Naive thymus-derived CD8-positive, alpha-beta T cell (primary cell): ENCODE measurements at regions not wholly inside any gene's neighbourhood (a gene's known extent, or its start where the extent isn't known, plus 50 kb on each side); places are given as distances from the start of the nearest gene placed in this dataset.
"Not testable (repeated sequence)": the region's sequence is repeated elsewhere in the genome, so short reads cannot be mapped to it uniquely, and the experiment has no call there.

Experiments used
- ATAC-seq, 2 donors: fragments of 150-1000 bp; cut with Tn5 transposase in 1 of 2; sonication (Bioruptor Pico), chemical (Tn5 transposase) in 1 of 2; 1 replicate in 1 of 2; 2 replicates in 1 of 2; pipeline ENCODE4 v1.10.0; 2021; ENCODE audit warnings: mild to moderate bottlenecking in 2 of 2, moderate library complexity in 2 of 2
- POLR2A ChIA-PET: fragments of 350-600 bp; sonication (Branson Sonifier 250); formaldehyde crosslinking; loops from one replicate; lab custom pipeline; 2021; ENCODE audit warnings: antibody characterized with exemption; lab: Charles Lee
- DNase-seq, 10 donors: peaks; one replicate each; pipeline versions ENCODE4 v3.0.0 to v3.0.0-alpha.2; 2020 to 2022
- H3K27ac Mint-ChIP-seq, 10 donors: one replicate each; pipeline ENCODE4 v1.8.0; 2020 to 2022; ENCODE audit warnings: mild to moderate bottlenecking in 10 of 10, mixed read lengths in 10 of 10, moderate library complexity in 4 of 10, inconsistent platforms in 1 of 10
- H3K27me3 Mint-ChIP-seq, 5 donors: one replicate each; pipeline ENCODE4 v1.8.0; 2021 to 2022; ENCODE audit warnings: mixed read lengths in 5 of 5
- H3K36me3 Mint-ChIP-seq, 3 donors: one replicate each; pipeline ENCODE4 v1.8.0; 2020 to 2022; ENCODE audit warnings: mixed read lengths in 3 of 3, mild to moderate bottlenecking in 2 of 3, inconsistent platforms in 1 of 3
- H3K4me1 Mint-ChIP-seq, 4 donors: one replicate each; pipeline ENCODE4 v1.8.0; 2021 to 2022; ENCODE audit warnings: mixed read lengths in 4 of 4
- H3K4me3 Mint-ChIP-seq, 10 donors: one replicate each; pipeline ENCODE4 v1.8.0; 2020 to 2022; ENCODE audit warnings: mild to moderate bottlenecking in 10 of 10, mixed read lengths in 10 of 10, moderate library complexity in 6 of 10, inconsistent platforms in 1 of 10
- H3K9me3 Mint-ChIP-seq, 9 donors: one replicate each; pipeline ENCODE4 v1.8.0; 2020 to 2022; ENCODE audit warnings: mixed read lengths in 9 of 9, mild to moderate bottlenecking in 3 of 9, inconsistent platforms in 1 of 9, moderate library complexity in 1 of 9

DNA sequence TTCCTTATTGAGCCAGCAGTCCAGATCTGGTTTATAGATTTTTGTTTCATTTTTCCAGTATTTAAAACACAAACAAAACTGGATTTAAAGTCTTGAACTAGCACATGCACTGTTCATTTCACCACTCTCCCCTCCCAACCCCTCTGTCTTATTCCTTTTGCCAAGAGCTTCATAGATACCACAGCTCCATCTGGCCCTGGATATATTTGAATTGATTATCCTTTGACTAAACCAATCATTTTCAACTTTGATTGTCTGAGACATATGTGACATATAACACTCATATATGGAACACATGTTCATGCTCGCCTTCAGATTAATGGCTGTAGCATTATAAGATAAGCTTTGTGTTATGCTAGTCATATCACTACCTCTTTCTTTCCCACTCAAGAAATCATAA lies 376.6 kb upstream of the NAALADL2 start:
- Mint-ChIP-seq H3K4me3 (no peak overlapping the region), H3K9me3 (peaks cover 0 to 11% (median 0%) of the 10 kb centered on the region in 9 donors), H3K36me3 (no peaks in the 10 kb centered on the region), H3K27ac (no peak overlapping the region), H3K4me1 (no peaks in the 10 kb centered on the region), H3K27me3 (no peaks in the 10 kb centered on the region)
- POLR2A ChIA-PET = no interaction called here
- DNase-seq (no peak), ATAC-seq (no peak)

DNA sequence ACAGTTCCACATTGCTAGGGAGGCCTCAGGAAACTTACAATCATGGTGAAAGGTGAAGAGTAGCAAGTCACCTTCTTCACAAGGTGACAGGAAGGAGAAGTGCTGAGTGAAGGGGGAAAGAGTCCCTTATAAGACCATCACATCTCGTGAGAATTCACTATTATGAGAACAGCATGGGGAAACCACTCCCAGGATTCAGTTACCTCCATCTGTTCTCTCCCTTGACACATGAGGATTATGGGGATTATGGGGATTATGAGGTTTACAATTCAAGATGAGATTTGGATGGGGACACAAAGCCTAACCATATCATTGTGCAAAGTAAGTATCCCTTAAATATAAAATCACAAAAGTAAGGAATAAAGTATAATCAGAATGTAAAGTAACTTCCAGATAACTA lies 375.9 kb upstream of the NAALADL2 start:
- POLR2A ChIA-PET = no interaction called here
- H3K9me3 Mint-ChIP-seq = peaks cover 0 to 14% (median 0%) of the 10 kb centered on the region in 9 donors
- peak overlapping the region in 1 of 10 donors; percentile 37 for H3K27ac Mint-ChIP-seq
- ATAC-seq (no peak), DNase-seq (no peak)
- H3K4me3 Mint-ChIP-seq = no peak overlapping the region
- no peaks in the 10 kb centered on the region for H3K36me3 Mint-ChIP-seq
- H3K27me3 Mint-ChIP-seq = no peaks in the 10 kb centered on the region
- H3K4me1 Mint-ChIP-seq = no peaks in the 10 kb centered on the region

DNA sequence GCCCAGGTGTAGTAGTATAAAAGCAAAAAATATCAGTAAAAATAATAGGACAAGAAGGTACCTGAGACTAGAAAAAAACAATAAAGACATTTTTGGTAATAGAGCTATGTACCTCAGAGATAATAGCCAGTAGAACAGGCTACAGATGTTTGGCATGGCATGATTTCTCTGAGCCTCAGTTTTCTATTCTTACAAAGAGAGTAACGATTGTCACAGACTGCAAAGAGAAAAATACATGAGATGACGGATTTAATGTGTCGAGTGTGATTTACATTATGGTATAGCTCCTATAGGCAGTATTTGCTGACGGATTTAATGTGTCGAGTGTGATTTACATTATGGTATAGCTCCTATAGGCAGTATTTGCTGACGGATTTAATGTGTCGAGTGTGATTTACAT lies 375.3 kb upstream of the NAALADL2 start:
- DNase-seq, H3K27me3 Mint-ChIP-seq, POLR2A ChIA-PET, H3K4me1 Mint-ChIP-seq, H3K27ac Mint-ChIP-seq, H3K4me3 Mint-ChIP-seq, ATAC-seq, H3K36me3 Mint-ChIP-seq: not testable (repeated sequence)
- H3K9me3 Mint-ChIP-seq = peaks cover 0 to 17% (median 2%) of the 10 kb centered on the region in 9 donors

DNA sequence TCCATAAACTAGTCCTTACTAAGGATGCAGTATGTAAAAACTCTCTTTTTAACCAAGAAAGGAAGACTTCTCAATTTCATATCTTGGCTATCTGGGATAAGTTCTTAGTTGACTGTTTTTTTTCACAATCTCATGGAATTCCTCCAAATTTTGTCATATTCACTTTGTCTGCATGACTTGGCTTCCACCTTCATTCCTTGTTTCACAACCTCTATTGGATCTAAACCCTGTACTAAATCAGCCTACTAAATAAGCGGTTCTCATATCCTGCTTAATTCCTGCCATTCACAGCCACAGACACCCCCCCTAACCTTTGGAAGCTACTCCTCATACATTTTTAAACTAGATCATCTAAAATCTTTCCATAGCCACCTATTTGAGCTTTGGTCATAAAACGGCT lies 370.6 kb upstream of the NAALADL2 start:
- Mint-ChIP-seq H3K9me3 (peaks cover 0 to 25% (median 8%) of the 10 kb centered on the region in 9 donors), H3K4me3 (no peak overlapping the region), H3K36me3 (no peaks in the 10 kb centered on the region), H3K27me3 (no peaks in the 10 kb centered on the region), H3K4me1 (no peaks in the 10 kb centered on the region), H3K27ac (no peak overlapping the region)
- ATAC-seq (no peak), DNase-seq (no peak)
- POLR2A ChIA-PET = no interaction called here

DNA sequence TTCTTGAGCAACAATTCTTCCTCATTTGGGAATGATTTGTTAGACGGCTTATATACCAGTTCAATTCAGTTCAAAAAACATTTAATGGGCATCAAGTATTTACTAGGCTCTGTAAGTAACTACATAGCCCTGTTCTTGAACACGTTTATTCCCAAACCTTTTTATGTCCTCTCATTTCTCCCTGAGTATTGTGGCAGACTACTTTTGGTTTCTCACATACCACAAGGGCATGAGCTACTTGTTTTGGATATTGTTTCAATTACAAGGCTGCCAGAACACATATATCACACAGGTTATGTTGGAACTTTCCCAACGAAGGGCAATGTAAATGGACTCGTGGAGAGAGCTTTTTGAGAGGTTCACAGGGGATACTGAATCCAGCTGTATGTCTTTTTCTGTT lies 363.8 kb upstream of the NAALADL2 start:
- H3K9me3 Mint-ChIP-seq = peaks cover 0 to 4% (median 0%) of the 10 kb centered on the region in 9 donors
- H3K4me1 Mint-ChIP-seq = no peaks in the 10 kb centered on the region
- H3K27ac Mint-ChIP-seq = no peak overlapping the region

DNA sequence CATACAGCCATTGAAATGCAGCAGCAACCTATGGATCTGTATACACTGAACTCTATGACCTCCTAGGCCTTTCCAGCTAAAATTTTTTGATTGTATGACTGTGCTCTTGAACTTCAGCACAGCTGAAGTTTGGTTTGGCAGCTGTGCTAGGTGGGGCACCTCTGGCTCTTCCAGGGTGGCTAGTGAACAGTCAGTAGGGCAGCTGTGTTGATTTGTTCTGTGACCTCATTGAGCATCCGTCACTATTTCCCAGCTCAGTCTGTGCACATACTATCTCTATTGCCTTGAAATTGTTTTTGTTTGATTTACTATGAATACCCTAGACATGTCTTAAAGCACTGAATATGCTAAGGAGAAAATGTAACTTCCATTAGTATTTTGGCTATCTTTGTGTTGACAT lies 363.2 kb upstream of the NAALADL2 start:
- DNase-seq = no peak
- no peaks in the 10 kb centered on the region for H3K36me3 Mint-ChIP-seq

More for the DNA sequence above, 363.8 kb upstream of the NAALADL2 start:
- H3K36me3 Mint-ChIP-seq = no peaks in the 10 kb centered on the region
- ATAC-seq = no peak
- POLR2A ChIA-PET = no interaction called here
- H3K27me3 Mint-ChIP-seq = no peaks in the 10 kb centered on the region
- no peak for DNase-seq
- H3K4me3 Mint-ChIP-seq = no peak overlapping the region

DNA sequence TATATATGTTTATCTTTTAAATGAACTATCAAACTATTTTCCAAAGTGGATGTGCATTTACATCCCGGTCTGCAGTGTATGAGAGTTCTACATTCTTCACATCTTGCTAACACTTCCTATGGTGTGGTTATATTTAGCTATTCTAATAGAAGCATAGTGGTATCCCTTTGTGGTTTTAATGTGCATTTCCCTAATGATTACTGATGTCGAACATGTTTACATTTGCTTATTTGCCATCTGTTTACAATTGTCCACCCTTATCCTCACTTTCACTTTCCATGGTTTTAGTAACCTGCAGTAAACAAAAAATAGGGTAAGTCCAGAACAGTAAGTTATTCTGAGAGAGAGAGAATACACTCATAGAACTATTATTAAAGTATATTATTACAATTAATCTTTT lies 360.5 kb upstream of the NAALADL2 start:
- POLR2A ChIA-PET = no interaction called here
- DNase-seq (no peak), ATAC-seq (no peak)
- Mint-ChIP-seq H3K9me3 (no peaks in the 10 kb centered on the region), H3K27ac (no peak overlapping the region), H3K36me3 (no peaks in the 10 kb centered on the region), H3K4me3 (no peak overlapping the region), H3K27me3 (no peaks in the 10 kb centered on the region), H3K4me1 (no peaks in the 10 kb centered on the region)

More for the DNA sequence above, 363.2 kb upstream of the NAALADL2 start:
- H3K4me1 Mint-ChIP-seq = no peaks in the 10 kb centered on the region
- no peak overlapping the region for H3K27ac Mint-ChIP-seq
- POLR2A ChIA-PET = no interaction called here
- no peak overlapping the region for H3K4me3 Mint-ChIP-seq
- no peaks in the 10 kb centered on the region for H3K27me3 Mint-ChIP-seq
- no peak for ATAC-seq
- no peaks in the 10 kb centered on the region for H3K9me3 Mint-ChIP-seq

DNA sequence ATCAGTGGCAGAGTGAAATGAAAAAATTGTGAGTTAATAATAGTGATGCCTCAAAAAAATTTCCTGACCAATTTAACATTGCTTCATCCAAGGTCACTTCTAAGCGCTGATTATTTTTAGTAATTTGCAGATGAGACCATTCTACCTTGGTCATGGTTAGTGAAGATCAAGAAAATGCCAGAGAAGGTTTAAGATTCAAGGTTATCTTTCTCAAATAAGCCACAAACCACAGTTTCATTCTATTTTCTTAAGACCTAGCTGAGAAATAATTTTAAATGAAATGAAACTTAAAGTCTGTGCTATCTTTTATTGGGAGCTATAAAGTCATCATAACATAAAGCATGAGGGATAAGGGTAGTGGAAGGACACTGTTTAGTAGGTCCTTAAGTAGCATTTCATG lies 353.9 kb upstream of the NAALADL2 start:
- no peak overlapping the region for H3K4me3 Mint-ChIP-seq
- no peaks in the 10 kb centered on the region for H3K4me1 Mint-ChIP-seq
- POLR2A ChIA-PET = no interaction called here
- H3K27ac Mint-ChIP-seq = no peak overlapping the region
- ATAC-seq (no peak), DNase-seq (no peak)
- no peaks in the 10 kb centered on the region for H3K27me3 Mint-ChIP-seq
- peaks cover 0 to 2% (median 0%) of the 10 kb centered on the region in 9 donors for H3K9me3 Mint-ChIP-seq
- peaks cover 0 to 2% (median 0%) of the 10 kb centered on the region in 3 donors for H3K36me3 Mint-ChIP-seq

DNA sequence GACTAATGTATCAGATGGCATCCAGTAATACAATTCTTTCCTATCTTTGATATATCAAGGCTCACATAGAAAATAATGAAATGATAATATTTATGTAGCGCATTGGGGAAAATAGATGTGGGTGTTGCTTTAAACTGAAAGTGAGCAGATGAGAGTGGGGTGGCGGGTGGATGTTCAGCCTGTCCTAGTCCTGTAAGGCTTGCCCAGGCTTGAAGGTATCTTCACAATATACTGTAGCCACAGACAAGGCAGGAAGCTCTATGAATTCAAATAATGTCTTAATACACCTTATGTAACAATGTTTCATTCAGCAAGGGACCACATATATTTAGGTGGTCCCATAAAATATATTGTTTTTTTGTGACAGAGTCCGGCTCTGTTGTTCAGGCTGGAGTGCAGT lies 334.9 kb upstream of the NAALADL2 start:
- H3K27ac Mint-ChIP-seq = no peak overlapping the region
- no peaks in the 10 kb centered on the region for H3K36me3 Mint-ChIP-seq
- no peaks in the 10 kb centered on the region for H3K4me1 Mint-ChIP-seq
- DNase-seq (no peak), ATAC-seq (no peak)
- H3K27me3 Mint-ChIP-seq = no peaks in the 10 kb centered on the region
- no peak overlapping the region for H3K4me3 Mint-ChIP-seq
- peaks cover 0 to 15% (median 5%) of the 10 kb centered on the region in 9 donors for H3K9me3 Mint-ChIP-seq
- POLR2A ChIA-PET = no interaction called here

DNA sequence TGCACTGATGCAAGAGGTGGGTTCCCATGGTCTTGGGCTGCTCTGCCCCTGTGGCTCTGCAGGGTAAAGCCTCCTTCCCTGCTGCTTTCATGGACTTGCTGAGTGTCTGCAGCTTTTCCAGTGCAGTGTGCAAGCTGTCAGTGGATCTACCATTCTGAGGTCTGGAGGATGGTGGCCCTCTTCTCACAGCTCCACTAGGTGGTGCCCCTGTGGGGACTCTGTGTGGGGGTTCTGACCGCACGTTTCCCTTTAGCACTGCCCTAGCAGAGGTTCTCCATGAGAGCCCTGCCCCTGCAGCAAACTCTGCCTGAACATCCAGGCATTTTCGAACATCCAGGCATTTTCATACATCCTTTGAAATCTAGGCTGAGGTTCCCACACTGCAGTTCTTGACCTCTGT lies 329.8 kb upstream of the NAALADL2 start:
- no peak for DNase-seq
- POLR2A ChIA-PET = no interaction called here
- no peak for ATAC-seq
- Mint-ChIP-seq H3K4me1 (no peaks in the 10 kb centered on the region), H3K27ac (no peak overlapping the region), H3K27me3 (no peaks in the 10 kb centered on the region), H3K9me3 (peaks cover 0 to 6% (median 0%) of the 10 kb centered on the region in 9 donors), H3K4me3 (no peak overlapping the region), H3K36me3 (no peaks in the 10 kb centered on the region)

DNA sequence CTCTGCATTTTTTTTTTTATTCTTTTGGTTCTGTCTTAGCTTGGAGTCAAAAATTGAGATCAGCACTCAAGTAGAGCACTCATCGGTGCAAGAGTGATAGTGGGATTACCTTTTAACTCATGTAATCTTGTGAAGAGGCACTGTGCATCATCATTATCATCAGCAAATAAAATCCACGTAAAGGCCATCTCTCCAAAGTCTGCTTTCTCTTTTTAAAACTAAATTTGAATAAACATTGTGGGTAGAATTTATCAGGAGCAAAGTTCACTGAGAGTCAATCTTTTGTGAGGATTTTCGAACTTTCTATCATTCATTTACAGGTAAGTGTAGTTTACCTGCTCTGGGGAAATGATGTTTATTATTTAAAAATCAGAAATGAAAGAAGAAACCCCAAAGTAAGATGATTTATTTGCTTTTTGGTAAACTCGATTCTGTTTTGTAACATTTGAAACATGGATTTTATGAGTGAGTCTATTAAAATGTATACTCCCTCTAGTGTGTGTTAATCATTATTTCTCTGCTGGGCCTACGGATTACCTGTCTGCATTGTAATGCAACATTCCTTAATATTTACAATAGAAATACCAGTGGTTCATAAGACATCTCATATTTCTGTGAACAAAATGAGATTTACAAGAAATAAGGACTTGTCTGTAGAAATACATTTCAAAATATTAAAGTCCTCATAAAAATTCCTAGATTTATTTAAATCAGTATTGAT lies 327.7 kb upstream of the NAALADL2 start:
- Mint-ChIP-seq H3K27ac (no peak overlapping the region), H3K4me1 (no peaks in the 10 kb centered on the region), H3K4me3 (no peak overlapping the region), H3K27me3 (no peaks in the 10 kb centered on the region), H3K9me3 (peaks cover 0 to 6% (median 0%) of the 10 kb centered on the region in 9 donors), H3K36me3 (no peaks in the 10 kb centered on the region)
- POLR2A ChIA-PET = no interaction called here
- no peak for DNase-seq
- no peak for ATAC-seq

DNA sequence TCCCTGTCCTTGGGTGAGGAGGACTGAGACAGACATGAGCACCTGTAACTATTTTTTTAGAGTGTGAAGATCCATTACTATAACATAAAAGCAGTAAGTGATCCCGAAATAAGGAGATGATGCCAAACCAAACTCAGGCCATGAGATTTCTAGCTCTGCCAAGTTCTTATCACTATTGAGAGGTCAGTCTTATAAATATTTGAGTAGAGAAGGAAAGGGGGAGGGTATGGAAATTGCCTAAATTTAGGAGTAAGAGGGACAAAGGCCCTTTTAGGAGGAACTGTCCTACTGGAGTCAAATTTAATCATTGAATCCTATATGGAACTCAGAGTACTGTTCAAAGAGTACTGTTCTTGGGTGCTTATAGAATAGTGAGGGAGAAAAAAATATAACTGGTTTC lies 326.9 kb upstream of the NAALADL2 start:
- ATAC-seq = no peak
- Mint-ChIP-seq H3K4me1 (no peaks in the 10 kb centered on the region), H3K36me3 (no peaks in the 10 kb centered on the region), H3K27ac (no peak overlapping the region), H3K9me3 (peaks cover 0 to 3% (median 0%) of the 10 kb centered on the region in 9 donors), H3K27me3 (no peaks in the 10 kb centered on the region), H3K4me3 (no peak overlapping the region)
- no peak for DNase-seq
- POLR2A ChIA-PET = no interaction called here

DNA sequence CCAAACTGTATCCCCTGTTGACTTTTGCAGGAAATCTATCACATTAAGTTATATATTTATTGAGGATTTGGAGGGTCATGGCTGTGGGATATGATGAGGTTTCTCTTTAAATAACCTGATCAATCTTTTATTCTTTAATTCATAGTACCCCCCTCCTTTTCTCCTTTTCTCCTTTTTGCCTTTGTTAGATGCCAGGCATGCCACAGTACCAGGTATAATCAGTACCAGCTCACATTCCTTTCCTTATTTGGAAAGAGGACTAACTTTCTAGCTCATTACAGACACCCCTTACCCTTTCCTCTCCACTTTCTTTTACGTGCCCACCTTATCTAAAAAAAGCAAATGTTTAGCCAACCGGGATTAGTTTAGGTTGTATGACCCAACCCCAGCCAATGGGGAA lies 326.4 kb upstream of the NAALADL2 start:
- Mint-ChIP-seq H3K4me3 (no peak overlapping the region), H3K4me1 (no peaks in the 10 kb centered on the region), H3K9me3 (peaks cover 0 to 3% (median 0%) of the 10 kb centered on the region in 9 donors), H3K27ac (no peak overlapping the region), H3K36me3 (no peaks in the 10 kb centered on the region), H3K27me3 (no peaks in the 10 kb centered on the region)
- no peak for ATAC-seq
- POLR2A ChIA-PET = no interaction called here
- no peak for DNase-seq

DNA sequence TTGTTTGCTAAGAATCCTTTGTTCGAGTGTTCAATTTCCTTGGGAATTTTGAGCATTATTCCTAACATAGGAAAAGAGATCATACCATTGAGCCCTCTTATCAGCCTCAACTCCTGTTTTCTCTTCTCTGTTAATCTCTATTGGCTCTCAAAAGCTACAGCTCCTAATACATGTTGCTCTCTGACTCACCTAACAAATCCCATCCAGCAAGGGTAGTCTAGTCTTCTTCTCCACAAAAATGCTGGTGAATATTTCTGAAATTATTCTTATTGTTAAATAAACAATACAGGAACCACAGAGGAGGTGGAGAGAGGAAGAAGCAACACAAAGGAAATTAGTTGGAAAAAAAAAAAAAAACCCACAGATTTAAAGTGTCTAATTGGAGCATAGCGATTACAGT lies 325.8 kb upstream of the NAALADL2 start:
- Mint-ChIP-seq H3K36me3 (no peaks in the 10 kb centered on the region), H3K4me3 (no peak overlapping the region), H3K4me1 (no peaks in the 10 kb centered on the region), H3K27me3 (no peaks in the 10 kb centered on the region), H3K9me3 (peaks cover 0 to 3% (median 0%) of the 10 kb centered on the region in 9 donors), H3K27ac (no peak overlapping the region)
- DNase-seq (no peak), ATAC-seq (no peak)
- POLR2A ChIA-PET = no interaction called here
